ENCODE measurements at regions not wholly inside any gene's neighbourhood (a gene's known extent, or its start where the extent isn't known, plus 50 kb on each side); places are given as distances from the start of the nearest gene placed in this dataset.

DNA sequence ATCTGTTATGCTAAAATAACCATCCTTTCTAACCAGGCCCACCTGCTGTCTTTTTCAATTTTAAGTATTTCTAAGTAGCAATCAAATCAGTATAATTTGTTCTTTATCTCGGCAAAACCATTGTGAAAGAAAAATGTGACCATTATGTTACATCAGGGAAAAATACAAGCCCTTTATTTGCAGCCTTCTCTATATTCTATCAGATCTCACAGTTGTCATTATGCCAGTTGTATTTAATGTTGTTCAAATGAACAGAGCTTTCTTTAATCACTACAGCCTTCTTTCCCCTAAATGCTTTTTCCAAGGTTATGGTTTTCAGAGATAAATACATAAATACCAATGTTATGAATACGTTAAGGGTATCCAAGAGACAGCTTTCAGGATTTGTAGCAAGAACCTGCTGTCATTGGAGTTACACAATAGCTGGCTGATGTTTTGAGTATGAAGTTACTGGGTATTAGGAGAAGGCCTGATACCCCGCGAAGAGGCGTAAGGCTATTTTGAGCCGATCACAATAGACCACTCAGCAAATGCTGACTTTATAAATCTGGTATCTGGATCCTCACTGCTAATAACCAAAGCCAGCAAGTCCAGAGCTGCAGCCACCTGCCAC lies 406.3 kb downstream of the CADM1 start:
- Histone ChIP-seq H3K9me3 (no peaks in the 10 kb centered on the region), H3K4me1 (no peaks in the 10 kb centered on the region), H3K27me3 (no peaks in the 10 kb centered on the region), H3K4me3 (no peak overlapping the region), H3K27ac (no peak overlapping the region), H3K36me3 (no peaks in the 10 kb centered on the region)
- TF ChIP-seq CTCF (IDR thresholded peaks at IDR 0.05) (no peak), POLR2AphosphoS5 (IDR thresholded peaks at IDR 0.05) (no peak), POLR2A (IDR thresholded peaks at IDR 0.05) (no peak)
- intact Hi-C loops (cut with DNase I; ENCODE audit: low total_unique reads), result loop anchor here (5.0 kb wide), 1 partner anchor 1029 kb away; no protein-coding TSS in a partner anchor
- DNase-seq (ENCODE audit: low spot score in 2 of 2), result no peak

DNA sequence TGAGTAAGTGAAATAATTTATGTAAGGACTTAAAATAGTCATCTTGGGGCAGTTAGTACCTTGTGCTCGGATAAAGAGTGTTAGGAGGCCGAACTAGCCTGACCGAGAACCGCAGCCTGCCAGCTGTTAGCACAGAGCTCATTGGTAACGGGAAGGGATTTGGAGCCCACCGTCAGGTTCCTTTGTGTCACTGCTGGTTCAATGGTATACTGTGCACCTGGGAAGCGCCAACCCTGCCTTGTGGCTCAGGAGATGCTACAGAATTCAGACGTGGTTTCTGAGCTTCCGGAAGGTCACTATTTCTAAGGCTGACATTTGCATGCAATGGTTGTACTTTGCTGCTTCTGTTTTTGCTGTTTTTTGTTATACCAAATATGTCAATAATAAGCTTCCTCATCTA lies 403.5 kb downstream of the CADM1 start:
- no peak for TF ChIP-seq POLR2AphosphoS5 (IDR thresholded peaks at IDR 0.05)
- TF ChIP-seq POLR2A (IDR thresholded peaks at IDR 0.05), result no peak
- TF ChIP-seq CTCF (IDR thresholded peaks at IDR 0.05), result no peak
- H3K4me1 ChIP-seq, result no peaks in the 10 kb centered on the region
- no peak for DNase-seq (ENCODE audit: low spot score in 2 of 2)
- intact Hi-C loops (cut with DNase I; ENCODE audit: low total_unique reads), result no loop called here
- H3K9me3 ChIP-seq, result no peaks in the 10 kb centered on the region
- no peaks in the 10 kb centered on the region for H3K36me3 ChIP-seq
- H3K4me3 ChIP-seq, result no peak overlapping the region
- H3K27ac ChIP-seq, result no peak overlapping the region
- no peaks in the 10 kb centered on the region for H3K27me3 ChIP-seq

DNA sequence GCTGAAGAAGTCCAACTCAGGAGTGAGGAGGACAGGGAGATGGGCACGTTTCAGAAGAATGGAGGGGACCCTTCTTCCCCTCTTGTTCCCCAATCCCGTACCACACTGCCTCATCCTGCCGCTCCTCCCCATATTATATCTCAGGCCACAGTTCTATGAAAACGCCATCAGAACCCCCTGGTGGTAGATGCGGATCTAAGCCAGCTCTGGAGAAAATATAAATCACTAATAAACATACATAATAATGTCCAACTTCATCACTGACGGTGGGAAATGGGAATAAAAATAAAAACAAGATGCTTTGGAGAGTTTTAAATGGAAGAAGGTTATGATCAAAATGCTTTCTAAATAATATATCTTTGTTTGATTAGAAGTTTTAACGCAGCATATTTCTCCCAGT lies 400.3 kb downstream of the CADM1 start:
- no peak for DNase-seq (ENCODE audit: low spot score in 2 of 2)
- H3K4me3 ChIP-seq, result no peak overlapping the region
- no peak overlapping the region for H3K27ac ChIP-seq
- no peaks in the 10 kb centered on the region for H3K4me1 ChIP-seq
- H3K9me3 ChIP-seq, result no peaks in the 10 kb centered on the region
- TF ChIP-seq POLR2AphosphoS5 (IDR thresholded peaks at IDR 0.05) (no peak), CTCF (IDR thresholded peaks at IDR 0.05) (no peak), POLR2A (IDR thresholded peaks at IDR 0.05) (no peak)
- no peaks in the 10 kb centered on the region for H3K27me3 ChIP-seq
- no peaks in the 10 kb centered on the region for H3K36me3 ChIP-seq
- intact Hi-C loops (cut with DNase I; ENCODE audit: low total_unique reads), result no loop called here

DNA sequence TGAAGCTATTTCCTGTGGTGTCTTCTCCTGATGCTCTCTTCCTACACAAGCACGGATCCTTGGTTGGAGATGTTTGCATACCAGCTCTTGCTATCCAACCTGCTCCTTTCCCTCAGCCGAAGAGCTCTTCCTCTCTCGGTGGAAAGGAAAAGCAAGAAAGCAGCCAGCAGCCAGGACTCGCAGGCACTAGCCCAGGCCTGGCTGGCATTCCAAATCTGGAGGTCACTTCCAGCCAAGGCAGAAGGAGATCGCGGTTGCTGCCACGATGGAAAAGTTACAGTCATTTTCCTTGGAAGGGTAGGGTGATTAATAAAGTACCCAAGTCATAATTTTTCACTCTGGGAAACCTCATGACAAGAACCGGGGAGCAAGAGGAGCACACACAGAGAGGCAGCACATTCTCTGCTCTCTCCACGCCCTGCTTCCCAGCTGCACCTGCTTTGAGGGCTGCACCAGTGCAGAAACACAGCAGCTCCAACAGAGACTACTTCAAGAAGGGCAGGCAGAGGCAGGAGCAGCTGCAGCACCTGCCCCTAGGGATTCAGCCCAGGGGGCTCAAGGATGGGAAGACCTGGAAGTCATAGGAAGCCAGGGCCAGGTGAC lies 399.3 kb downstream of the CADM1 start:
- no peak overlapping the region for H3K27ac ChIP-seq
- intact Hi-C loops (cut with DNase I; ENCODE audit: low total_unique reads), result no loop called here
- TF ChIP-seq CTCF (IDR thresholded peaks at IDR 0.05) (no peak), POLR2A (IDR thresholded peaks at IDR 0.05) (no peak), POLR2AphosphoS5 (IDR thresholded peaks at IDR 0.05) (no peak)
- H3K4me3 ChIP-seq, result no peak overlapping the region
- no peaks in the 10 kb centered on the region for H3K9me3 ChIP-seq
- H3K27me3 ChIP-seq, result no peaks in the 10 kb centered on the region
- no peaks in the 10 kb centered on the region for H3K36me3 ChIP-seq
- DNase-seq (ENCODE audit: low spot score in 2 of 2), result no peak
- no peaks in the 10 kb centered on the region for H3K4me1 ChIP-seq

DNA sequence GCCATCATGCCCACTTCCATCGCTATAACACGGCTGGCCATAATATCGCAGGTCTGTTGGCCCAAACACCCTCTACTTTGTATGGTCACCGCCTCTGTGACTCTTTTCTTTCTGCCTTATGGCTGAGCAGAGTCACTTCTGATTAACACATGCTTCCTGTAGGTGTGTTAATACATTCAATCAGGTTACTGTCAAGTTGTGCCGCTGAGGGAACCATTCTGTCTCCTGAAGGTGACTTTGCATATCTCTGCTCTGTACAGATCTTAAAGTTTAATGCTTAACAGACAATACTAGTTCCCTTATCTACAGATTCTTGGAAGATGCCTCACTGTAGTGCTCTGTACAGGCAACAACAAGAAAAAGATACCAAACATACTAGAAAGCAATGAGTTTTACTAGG lies 393.1 kb downstream of the CADM1 start:
- Histone ChIP-seq H3K4me1 (no peaks in the 10 kb centered on the region), H3K27ac (no peak overlapping the region), H3K36me3 (no peaks in the 10 kb centered on the region), H3K4me3 (no peak overlapping the region), H3K27me3 (no peaks in the 10 kb centered on the region), H3K9me3 (no peaks in the 10 kb centered on the region)
- no peak for DNase-seq (ENCODE audit: low spot score in 2 of 2)
- intact Hi-C loops (cut with DNase I; ENCODE audit: low total_unique reads), result no loop called here
- no peak for TF ChIP-seq POLR2A (IDR thresholded peaks at IDR 0.05)
- TF ChIP-seq POLR2AphosphoS5 (IDR thresholded peaks at IDR 0.05), result no peak
- no peak for TF ChIP-seq CTCF (IDR thresholded peaks at IDR 0.05)

Measured in breast epithelium (tissue), 4 donors.